WTC11 (cell line): ENCODE measurements at regions not wholly inside any gene's neighbourhood (a gene's known extent, or its start where the extent isn't known, plus 50 kb on each side); places are given as distances from the start of the nearest gene placed in this dataset.

ENCODE experiments used
- ATAC-seq: fragments of 200-7000 bp; cut with Tn5 transposase; 2 replicates; pipeline ENCODE4 v1.10.0; 2021; ENCODE audit warnings: mild to moderate bottlenecking, moderate library complexity
- CTCF ChIA-PET: fragments of 300-600 bp; sonication (Branson Sonifier 250); formaldehyde crosslinking; loops from one replicate; lab custom pipeline; 2021; ENCODE audit warnings: antibody characterized with exemption; lab: Charles Lee
- POLR2A ChIA-PET: fragments of 350-600 bp; sonication (Branson Sonifier 250); formaldehyde crosslinking; loops from one replicate; lab custom pipeline; 2021; ENCODE audit warnings: antibody characterized with exemption; lab: Charles Lee
- DNase-seq: peaks from one replicate; pipeline ENCODE4 v3.0.0; 2021; ENCODE audit warnings: low spot score
- H3K27ac Mint-ChIP-seq: 2 replicates; pipeline ENCODE4 v1.8.0; 2021; ENCODE audit warnings: mixed read lengths
- H3K27me3 Mint-ChIP-seq: 2 replicates; pipeline ENCODE4 v1.8.0; 2021; ENCODE audit warnings: low read depth, mild to moderate bottlenecking, moderate library complexity, mixed read lengths
- H3K36me3 Mint-ChIP-seq: 2 replicates; pipeline ENCODE4 v1.8.0; 2021; ENCODE audit warnings: mixed read lengths
- H3K4me1 Mint-ChIP-seq: 2 replicates; pipeline ENCODE4 v1.8.0; 2022; ENCODE audit warnings: mixed read lengths
- H3K4me3 Mint-ChIP-seq: 2 replicates; pipeline ENCODE4 v1.8.0; 2021; ENCODE audit warnings: mild to moderate bottlenecking, moderate library complexity, mixed read lengths
- H3K9me3 Mint-ChIP-seq: 2 replicates; pipeline ENCODE4 v1.8.0; 2021; ENCODE audit warnings: mixed read lengths
- AFF4 ChIP-seq: sonication (generic); formaldehyde crosslinking; IDR thresholded peaks from 2 replicates; pipeline ENCODE4 v1.8.1; 2023; ENCODE audit warnings: mild to moderate bottlenecking, missing genetic modification reagents, borderline replicate concordance
- ARID4B ChIP-seq: sonication (generic); formaldehyde crosslinking; IDR thresholded peaks from 2 replicates; pipeline ENCODE4 v1.8.0; 2023; ENCODE audit warnings: missing genetic modification reagents, mild to moderate bottlenecking, borderline replicate concordance
- ATF1 ChIP-seq: sonication (generic); formaldehyde crosslinking; IDR thresholded peaks from 2 replicates; pipeline ENCODE4 v1.8.1; 2023; ENCODE audit warnings: mild to moderate bottlenecking, moderate library complexity, missing genetic modification reagents
- CBFB ChIP-seq: sonication (generic); formaldehyde crosslinking; IDR thresholded peaks from 2 replicates; pipeline ENCODE4 v1.8.1; 2022; ENCODE audit warnings: mild to moderate bottlenecking, low read depth, missing genetic modification reagents
- CREM ChIP-seq: sonication (generic); formaldehyde crosslinking; IDR thresholded peaks from 2 replicates; pipeline ENCODE4 v1.8.1; 2022; ENCODE audit warnings: mild to moderate bottlenecking, missing genetic modification reagents, moderate library complexity
- ELF4 ChIP-seq: sonication (generic); formaldehyde crosslinking; IDR thresholded peaks from 2 replicates; pipeline ENCODE4 v1.8.1; 2022; ENCODE audit warnings: low read depth, mild to moderate bottlenecking, moderate library complexity, missing genetic modification reagents
- ESRRA ChIP-seq: sonication (generic); formaldehyde crosslinking; IDR thresholded peaks from 2 replicates; pipeline ENCODE4 v1.8.1; 2022; ENCODE audit warnings: mild to moderate bottlenecking, missing genetic modification reagents, borderline replicate concordance
- FOXK1 ChIP-seq: sonication (generic); formaldehyde crosslinking; IDR thresholded peaks from 2 replicates; pipeline ENCODE4 v1.8.0; 2022; ENCODE audit warnings: mild to moderate bottlenecking, moderate library complexity, missing genetic modification reagents
- FOXP4 ChIP-seq: sonication (generic); formaldehyde crosslinking; IDR thresholded peaks from 2 replicates; pipeline ENCODE4 v1.8.0; 2022; ENCODE audit warnings: mild to moderate bottlenecking, missing genetic modification reagents
- GABPB1 ChIP-seq: sonication (generic); formaldehyde crosslinking; IDR thresholded peaks from 2 replicates; pipeline ENCODE4 v1.8.1; 2023; ENCODE audit warnings: mild to moderate bottlenecking, missing genetic modification reagents
- HMGXB4 ChIP-seq: sonication (generic); formaldehyde crosslinking; IDR thresholded peaks from 2 replicates; pipeline ENCODE4 v1.8.1; 2023; ENCODE audit warnings: mild to moderate bottlenecking, moderate library complexity, missing genetic modification reagents
- IRF2 ChIP-seq: sonication (generic); formaldehyde crosslinking; IDR thresholded peaks from 2 replicates; pipeline ENCODE4 v1.8.0; 2022; ENCODE audit warnings: low read depth, missing genetic modification reagents, borderline replicate concordance
- MXD4 ChIP-seq: fragments of 250-450 bp; sonication (Bioruptor Pico); IDR thresholded peaks from 2 replicates; pipeline ENCODE4 v1.8.0; 2021; ENCODE audit warnings: mild to moderate bottlenecking, moderate library complexity, borderline replicate concordance
- RORB ChIP-seq: fragments of 250-450 bp; sonication (Bioruptor Pico); IDR thresholded peaks from 2 replicates; pipeline ENCODE4 v1.9.0; 2021; ENCODE audit warnings: mild to moderate bottlenecking
- STAT6 ChIP-seq: sonication (generic); formaldehyde crosslinking; conservative IDR thresholded peaks from 2 replicates; pipeline ENCODE4 v1.8.1; 2023; ENCODE audit warnings: mild to moderate bottlenecking, low read depth, missing genetic modification reagents, moderate library complexity
- ZNF317 ChIP-seq: sonication (generic); formaldehyde crosslinking; IDR thresholded peaks from 2 replicates; pipeline ENCODE4 v1.8.1; 2023; ENCODE audit warnings: low read depth, mild to moderate bottlenecking, moderate library complexity, missing genetic modification reagents, borderline replicate concordance
- TF ChIP-seq, protein P1 (sequence below): sonication (generic); formaldehyde crosslinking; IDR thresholded peaks from 2 replicates; pipeline ENCODE4 v1.8.0; 2022; ENCODE audit warnings: mild to moderate bottlenecking, missing genetic modification reagents
- TF ChIP-seq, protein P2 (sequence below): sonication (generic); formaldehyde crosslinking; IDR thresholded peaks from 2 replicates; pipeline ENCODE4 v1.8.1; 2023; ENCODE audit warnings: mild to moderate bottlenecking, missing genetic modification reagents

DNA sequence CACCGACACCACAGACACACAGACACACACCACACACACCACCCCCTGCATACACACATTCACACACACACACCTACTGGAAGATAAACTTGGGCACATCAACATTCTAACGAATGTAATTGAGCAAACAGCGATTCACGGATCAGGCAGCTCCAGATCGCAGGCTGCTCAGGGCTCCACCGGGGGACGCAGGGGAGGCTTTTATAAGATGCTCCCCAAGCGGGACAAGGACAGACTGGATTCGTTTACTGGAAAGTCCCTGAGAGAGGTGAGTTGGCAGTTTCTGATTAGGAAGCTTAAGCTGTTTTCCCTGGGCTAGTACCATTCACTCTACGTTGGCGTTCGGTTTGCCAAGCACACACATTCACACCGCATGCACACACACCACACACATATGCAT is 281.3 kb downstream of the IRF8 start (continued):
- TF ChIP-seq STAT6 (CRISPR knock-in tag) (no peak), HMGXB4 (CRISPR knock-in tag) (no peak), FOXK1 (no peak), GABPB1 (CRISPR knock-in tag) (no peak), RORB (no peak)

DNA sequence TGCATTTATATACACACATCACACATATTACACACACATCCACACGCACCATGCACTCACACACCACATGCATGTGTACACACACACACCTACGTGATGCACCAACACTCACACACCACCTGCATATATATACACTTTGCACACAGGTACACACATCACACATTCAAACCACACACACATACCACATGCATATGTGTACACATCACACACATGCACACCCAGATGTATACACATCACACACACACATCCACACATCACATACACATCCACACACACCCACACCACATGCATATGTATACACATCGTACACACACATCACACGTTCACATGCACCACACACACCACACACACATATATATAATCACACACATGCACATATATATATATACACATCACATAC is 281.8 kb downstream of the IRF8 start:
- Mint-ChIP-seq H3K27me3 (no peaks in the 10 kb centered on the region), H3K27ac (no peak overlapping the region), H3K4me3 (no peak overlapping the region), H3K9me3 (peaks cover 12% of the 10 kb centered on the region), H3K36me3 (no peaks in the 10 kb centered on the region), H3K4me1 (no peaks in the 10 kb centered on the region)
- ChIA-PET POLR2A (no interaction called here), CTCF (no interaction called here)
- TF ChIP-seq CBFB (CRISPR knock-in tag) = no peak
- TF ChIP-seq FOXP4 (CRISPR knock-in tag) = no peak
- no peak for TF ChIP-seq ZNF317 (CRISPR knock-in tag)
- no peak for TF ChIP-seq ELF4 (CRISPR knock-in tag)
- TF ChIP-seq, protein P1, sequence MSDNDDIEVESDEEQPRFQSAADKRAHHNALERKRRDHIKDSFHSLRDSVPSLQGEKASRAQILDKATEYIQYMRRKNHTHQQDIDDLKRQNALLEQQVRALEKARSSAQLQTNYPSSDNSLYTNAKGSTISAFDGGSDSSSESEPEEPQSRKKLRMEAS (CRISPR knock-in tag) = no peak
- no peak for TF ChIP-seq ATF1 (CRISPR knock-in tag)
- TF ChIP-seq ARID4B (CRISPR knock-in tag) = no peak
- TF ChIP-seq, protein P2, sequence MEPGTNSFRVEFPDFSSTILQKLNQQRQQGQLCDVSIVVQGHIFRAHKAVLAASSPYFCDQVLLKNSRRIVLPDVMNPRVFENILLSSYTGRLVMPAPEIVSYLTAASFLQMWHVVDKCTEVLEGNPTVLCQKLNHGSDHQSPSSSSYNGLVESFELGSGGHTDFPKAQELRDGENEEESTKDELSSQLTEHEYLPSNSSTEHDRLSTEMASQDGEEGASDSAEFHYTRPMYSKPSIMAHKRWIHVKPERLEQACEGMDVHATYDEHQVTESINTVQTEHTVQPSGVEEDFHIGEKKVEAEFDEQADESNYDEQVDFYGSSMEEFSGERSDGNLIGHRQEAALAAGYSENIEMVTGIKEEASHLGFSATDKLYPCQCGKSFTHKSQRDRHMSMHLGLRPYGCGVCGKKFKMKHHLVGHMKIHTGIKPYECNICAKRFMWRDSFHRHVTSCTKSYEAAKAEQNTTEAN = no peak
- TF ChIP-seq IRF2 (CRISPR knock-in tag) = no peak
- no peak for TF ChIP-seq MXD4 (CRISPR knock-in tag)
- no peak for TF ChIP-seq AFF4 (CRISPR knock-in tag)
- TF ChIP-seq ESRRA = no peak
- TF ChIP-seq GABPB1 (CRISPR knock-in tag) = no peak
- no peak for TF ChIP-seq CREM
- DNase-seq = no peak
- no peak for ATAC-seq
